Fibroblast of lung (primary cell): ENCODE measurements at regions not wholly inside any gene's neighbourhood (a gene's known extent, or its start where the extent isn't known, plus 50 kb on each side); places are given as distances from the start of the nearest gene placed in this dataset.

Experiments used
- DNase-seq, 2 donors: peaks; one replicate each; pipeline versions ENCODE4 v3.0.0 to v3.0.0-alpha.2; 2010; ENCODE audit warnings: low read depth in 2 of 2
- H2AFZ ChIP-seq: 2 replicates; pipeline ENCODE4 v1.5.1; 2012; ENCODE audit warnings: low read length, control low read depth, inconsistent platforms
- H3K27ac ChIP-seq: 2 replicates; pipeline ENCODE4 v1.5.1; 2011; ENCODE audit warnings: low read length, control low read depth; ENCODE audit not compliant: insufficient read depth
- H3K27me3 ChIP-seq: 2 replicates; pipeline ENCODE4 v1.5.1; 2011; ENCODE audit warnings: mild to moderate bottlenecking, low read length; ENCODE audit not compliant: control insufficient read depth, insufficient read depth
- H3K36me3 ChIP-seq: 2 replicates; pipeline ENCODE4 v1.5.1; 2011; ENCODE audit warnings: low read length; ENCODE audit not compliant: control insufficient read depth, insufficient read depth
- H3K4me1 ChIP-seq: 2 replicates; pipeline ENCODE4 v1.5.1; 2011; ENCODE audit warnings: low read length; ENCODE audit not compliant: control insufficient read depth, insufficient read depth; ENCODE audit errors: extremely low read depth
- H3K4me2 ChIP-seq: 2 replicates; pipeline ENCODE4 v1.5.1; 2011; ENCODE audit warnings: low read length, control low read depth; ENCODE audit not compliant: insufficient read depth; ENCODE audit errors: extremely low read depth
- H3K4me3 ChIP-seq, 4 experiments: fragments of 200-600 bp in 1 of 4; sonication (generic) in 1 of 4; replicated peaks in 1 of 4; 2 replicates each; pipeline ENCODE4 v1.5.1; 2011 to 2016; ENCODE audit warnings: low read length in 4 of 4, low read depth in 3 of 4, mild to moderate bottlenecking in 3 of 4, control low read depth in 2 of 4, inconsistent platforms in 1 of 4, mixed read lengths in 1 of 4; ENCODE audit not compliant: insufficient read depth in 1 of 4; ENCODE audit errors: control extremely low read depth in 1 of 4
- H3K79me2 ChIP-seq: 2 replicates; pipeline ENCODE4 v1.5.1; 2012; ENCODE audit warnings: mild to moderate bottlenecking, low read length, inconsistent platforms; ENCODE audit not compliant: control insufficient read depth, insufficient read depth
- H3K9ac ChIP-seq: 2 replicates; pipeline ENCODE4 v1.5.1; 2011; ENCODE audit warnings: mild to moderate bottlenecking, low read length, control low read depth; ENCODE audit not compliant: insufficient read depth
- H3K9me3 ChIP-seq: 2 replicates; pipeline ENCODE4 v1.5.1; 2012; ENCODE audit warnings: low read depth, low read length; ENCODE audit not compliant: control insufficient read depth, insufficient read depth
- H4K20me1 ChIP-seq: 2 replicates; pipeline ENCODE4 v1.5.1; 2011; ENCODE audit warnings: low read length; ENCODE audit not compliant: control insufficient read depth, insufficient read depth; ENCODE audit errors: extremely low read depth
- CTCF ChIP-seq, 2 donors: IDR thresholded peaks in 1 of 2; conservative IDR thresholded peaks in 1 of 2; 1 replicate in 1 of 2; 2 replicates in 1 of 2; pipeline ENCODE4 v1.5.1; 2011 to 2012; ENCODE audit warnings: low read length in 2 of 2, control low read depth in 1 of 2, inconsistent platforms in 1 of 2, low read depth in 1 of 2, mild to moderate bottlenecking in 1 of 2
- EZH2 ChIP-seq: IDR thresholded peaks from 2 replicates; pipeline ENCODE4 v1.5.1; 2012; ENCODE audit warnings: low read length, control low read depth, mild to moderate bottlenecking; ENCODE audit errors: missing control alignments

- Histone ChIP-seq H2AFZ (no peak overlapping the region), H3K36me3 (no peaks in the 10 kb centered on the region), H3K79me2 (no peaks in the 10 kb centered on the region), H3K27me3 (no peaks in the 10 kb centered on the region), H4K20me1 (no peaks in the 10 kb centered on the region), H3K4me3 (no peak overlapping the region), H3K4me1 (no peaks in the 10 kb centered on the region), H3K9ac (no peak overlapping the region), H3K27ac (no peak overlapping the region), H3K4me2 (no peak overlapping the region), H3K9me3 (no peaks in the 10 kb centered on the region)
- TF ChIP-seq CTCF (conservative IDR thresholded peaks at IDR 0.05 in 1 of 2, IDR thresholded peaks at IDR 0.05 in 1 of 2; ENCODE audit: low read depth in 1 of 2, low read length in 2 of 2) (no peak), EZH2 (no peak)
- DNase-seq: no peak
These were observed 203.8 kb upstream of the CDH4 start for GRCh38 chr20:61048302-61048701.

- Histone ChIP-seq H4K20me1 (no peaks in the 10 kb centered on the region), H3K36me3 (no peaks in the 10 kb centered on the region), H2AFZ (no peak overlapping the region), H3K27me3 (no peaks in the 10 kb centered on the region), H3K4me3 (no peak overlapping the region), H3K4me1 (no peaks in the 10 kb centered on the region), H3K9me3 (no peaks in the 10 kb centered on the region), H3K27ac (no peak overlapping the region), H3K79me2 (no peaks in the 10 kb centered on the region), H3K4me2 (no peak overlapping the region), H3K9ac (no peak overlapping the region)
- no peak for TF ChIP-seq CTCF (conservative IDR thresholded peaks at IDR 0.05 in 1 of 2, IDR thresholded peaks at IDR 0.05 in 1 of 2; ENCODE audit: low read depth in 1 of 2, low read length in 2 of 2)
- TF ChIP-seq EZH2: no peak
- no peak for DNase-seq
These were observed 202.4 kb upstream of the CDH4 start for GRCh38 chr20:61049684-61050083.

GRCh38 chr20:61050336-61050890, 201.6 kb upstream of the CDH4 start:
- no peak for DNase-seq
- H3K9ac ChIP-seq: no peak overlapping the region
- H3K4me1 ChIP-seq: no peaks in the 10 kb centered on the region
- no peaks in the 10 kb centered on the region for H3K9me3 ChIP-seq
- H3K4me3 ChIP-seq: no peak overlapping the region
- no peaks in the 10 kb centered on the region for H3K36me3 ChIP-seq
- H3K4me2 ChIP-seq: no peak overlapping the region
- TF ChIP-seq CTCF (conservative IDR thresholded peaks at IDR 0.05 in 1 of 2, IDR thresholded peaks at IDR 0.05 in 1 of 2; ENCODE audit: low read depth in 1 of 2, low read length in 2 of 2) (no peak), EZH2 (no peak)
- H3K79me2 ChIP-seq: no peaks in the 10 kb centered on the region
- H2AFZ ChIP-seq: no peak overlapping the region
- no peaks in the 10 kb centered on the region for H4K20me1 ChIP-seq
- H3K27ac ChIP-seq: no peak overlapping the region
- no peaks in the 10 kb centered on the region for H3K27me3 ChIP-seq
